GM23248 (cell line): ENCODE measurements at regions not wholly inside any gene's neighbourhood (a gene's known extent, or its start where the extent isn't known, plus 50 kb on each side); places are given as distances from the start of the nearest gene placed in this dataset.

Source experiments
- EZH2 ChIP-seq: fragments of 200-600 bp; sonication (generic); IDR thresholded peaks from 2 replicates; pipeline ENCODE4 v1.6.1; 2018; ENCODE audit warnings: antibody characterized with exemption, mild to moderate bottlenecking; ENCODE audit not compliant: insufficient read depth, poor library complexity, severe bottlenecking
- EZH2phosphoT487 ChIP-seq: fragments of 200-600 bp; sonication (generic); IDR thresholded peaks from 2 replicates; pipeline ENCODE4 v1.6.1; 2018; ENCODE audit warnings: antibody characterized with exemption, moderate library complexity, mild to moderate bottlenecking, low read depth; ENCODE audit not compliant: insufficient read depth

DNA sequence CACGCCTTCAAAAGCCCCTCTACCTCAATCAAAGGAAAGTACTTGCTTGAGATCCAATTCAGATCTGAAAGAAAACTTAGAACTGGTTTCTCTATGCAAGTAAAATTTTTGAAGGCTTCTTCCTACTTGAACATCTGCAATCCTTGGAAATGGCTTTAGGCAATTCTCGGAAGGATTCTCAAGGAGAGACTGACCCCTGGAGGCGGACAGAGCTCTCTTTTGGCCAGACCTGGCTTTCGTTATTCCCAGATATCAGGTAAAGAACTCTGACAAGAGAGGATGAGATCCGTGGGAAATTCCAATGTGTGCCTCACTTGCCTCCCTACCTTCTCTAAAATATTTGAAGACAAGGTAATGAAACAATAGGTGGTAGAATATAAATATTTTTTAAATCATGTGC is 670.3 kb upstream of the FAM241A start:
- TF ChIP-seq EZH2phosphoT487 (no peak), EZH2 (no peak)
